ENCODE measurements at regions not wholly inside any gene's neighbourhood (a gene's known extent, or its start where the extent isn't known, plus 50 kb on each side); places are given as distances from the start of the nearest gene placed in this dataset.

DNA sequence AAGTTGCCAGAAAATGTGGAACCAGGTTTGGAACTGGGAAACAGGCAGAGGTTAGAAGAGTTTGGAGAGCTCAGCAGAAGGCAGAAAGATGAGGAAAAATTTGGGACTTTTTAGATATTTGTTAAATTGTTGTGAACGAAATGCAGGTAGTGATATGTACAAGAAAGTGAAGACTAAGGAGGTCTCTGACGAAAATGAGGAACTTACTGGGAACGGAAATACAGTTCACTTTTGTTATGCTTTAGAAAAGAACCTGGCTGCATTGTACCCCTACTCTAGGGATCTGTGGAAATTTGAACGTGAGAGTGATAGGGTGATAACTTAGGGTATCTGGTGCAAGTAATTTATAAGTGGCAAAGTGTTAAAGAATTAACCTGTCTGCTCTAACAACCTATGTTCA is 632.4 kb downstream of the SLITRK5 start:
- no peaks in the 10 kb centered on the region for H3K27me3 ChIP-seq
- WGBS, 2 donors: 52 to 74% methylated on average over 4 of the region's 4 CpGs
- FAIRE-seq (no peak), ATAC-seq (no peak), DNase-seq (no peak)
- no peaks in the 10 kb centered on the region for H3K4me1 ChIP-seq
- TF ChIP-seq CTCF (IDR thresholded peaks at IDR 0.05): no peak
- no peaks in the 10 kb centered on the region for H3K9me3 ChIP-seq
- H3K4me3 ChIP-seq: no peak overlapping the region
- no peak overlapping the region for H3K27ac ChIP-seq
- no peaks in the 10 kb centered on the region for H3K36me3 ChIP-seq
- intact Hi-C loops (cut with DNase I): no loop called here

- no peak for TF ChIP-seq CTCF (IDR thresholded peaks at IDR 0.05)
- DNase-seq (no peak), FAIRE-seq (no peak), ATAC-seq (no peak)
- no peak overlapping the region for H3K4me3 ChIP-seq
- no peaks in the 10 kb centered on the region for H3K9me3 ChIP-seq
- no peak overlapping the region for H3K27ac ChIP-seq
- H3K4me1 ChIP-seq: no peaks in the 10 kb centered on the region
- intact Hi-C loops (cut with DNase I): no loop called here
- no peaks in the 10 kb centered on the region for H3K36me3 ChIP-seq
- 46 to 55% methylated on average over 1 of the region's 1 CpG for WGBS, 2 donors
- no peaks in the 10 kb centered on the region for H3K27me3 ChIP-seq
These were observed 643.3 kb downstream of the SLITRK5 start for GRCh38 chr13:88314496-88314895.

- Histone ChIP-seq H3K9me3 (no peaks in the 10 kb centered on the region), H3K4me3 (no peak overlapping the region), H3K4me1 (no peaks in the 10 kb centered on the region), H3K27me3 (no peaks in the 10 kb centered on the region), H3K36me3 (no peaks in the 10 kb centered on the region), H3K27ac (no peak overlapping the region)
- no peak for TF ChIP-seq CTCF (IDR thresholded peaks at IDR 0.05)
- intact Hi-C loops (cut with DNase I): no loop called here
- no peak for ATAC-seq
- WGBS, 2 donors: 57 to 70% methylated on average over 3 of the region's 3 CpGs
- DNase-seq: no peak
- FAIRE-seq: no peak
These were observed 657.9 kb downstream of the SLITRK5 start for GRCh38 chr13:88329066-88329465.

DNA sequence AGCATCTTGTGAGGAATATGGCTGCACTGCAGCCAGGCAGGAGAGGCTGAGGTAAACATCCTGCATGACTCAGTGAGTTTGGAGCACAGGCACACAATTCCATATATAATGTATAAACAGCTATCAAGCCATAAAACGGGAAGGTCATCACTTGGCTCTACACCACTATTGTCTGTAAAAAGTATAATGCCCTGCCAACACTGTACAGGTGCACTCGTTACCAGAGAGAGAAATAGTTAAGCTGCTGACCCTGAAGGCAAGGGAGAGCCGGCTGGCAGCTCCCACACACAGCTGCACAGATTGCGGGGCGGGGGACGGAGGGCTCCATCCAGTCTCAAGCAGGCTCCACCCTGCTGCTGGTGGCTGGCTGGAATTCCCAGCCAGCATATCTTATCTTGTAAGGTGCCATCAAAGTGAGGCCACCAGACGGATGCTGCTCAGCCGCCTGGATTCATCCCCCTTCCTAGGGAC is 668.1 kb downstream of the SLITRK5 start:
- FAIRE-seq (no peak), DNase-seq (peak in 1 of 6 donors; percentile 21), ATAC-seq (no peak)
- intact Hi-C loops (cut with DNase I): no loop called here
- WGBS, 2 donors: 31 to 54% methylated on average over 8 of the region's 8 CpGs
- Histone ChIP-seq H3K36me3 (no peaks in the 10 kb centered on the region), H3K4me3 (no peak overlapping the region), H3K9me3 (no peaks in the 10 kb centered on the region), H3K4me1 (no peaks in the 10 kb centered on the region), H3K27me3 (no peaks in the 10 kb centered on the region), H3K27ac (no peak overlapping the region)
- TF ChIP-seq CTCF (IDR thresholded peaks at IDR 0.05): no peak

DNA sequence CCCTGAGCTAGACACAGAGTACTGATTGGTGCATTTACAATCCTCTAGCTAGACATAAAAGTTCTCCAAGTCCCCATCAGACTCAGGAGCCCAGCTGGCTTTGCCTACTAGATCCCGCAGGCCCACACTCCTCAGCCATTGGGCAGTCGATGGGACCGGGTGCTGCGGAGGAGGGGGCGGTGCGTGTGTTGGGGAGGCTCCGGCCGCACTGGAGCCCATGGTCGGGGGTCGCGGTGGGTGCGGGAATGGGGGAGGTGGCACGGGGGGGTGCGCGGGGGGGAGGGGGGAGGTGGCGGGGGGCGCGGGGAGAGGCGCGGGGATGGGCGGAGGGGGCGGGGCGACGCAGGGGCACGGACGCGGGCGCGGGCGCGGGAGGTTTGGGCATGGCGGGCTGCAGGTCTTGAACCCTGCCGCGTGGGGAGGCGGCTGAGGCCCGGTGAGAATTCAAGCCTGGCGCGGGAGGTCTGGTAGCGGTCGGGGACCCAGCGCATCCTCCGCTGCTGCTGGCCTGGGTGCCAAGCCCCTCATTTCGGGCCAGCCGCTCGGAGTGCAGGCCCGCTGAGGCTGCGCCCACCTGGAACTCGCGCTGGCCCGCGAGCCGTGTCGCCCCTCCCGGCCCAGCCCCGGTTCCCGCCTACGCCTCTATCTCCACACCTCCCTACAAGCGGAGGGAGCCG is 674.1 kb downstream of the SLITRK5 start:
- WGBS, 2 donors: 95 to 97% methylated on average over 44 to 55 of the region's 59 CpGs
- H3K27ac ChIP-seq: no peak overlapping the region
- TF ChIP-seq CTCF (IDR thresholded peaks at IDR 0.05): no peak
- peak in 2 of 6 donors; percentile 24 to 68 for DNase-seq
- no peaks in the 10 kb centered on the region for H3K4me1 ChIP-seq
- no peaks in the 10 kb centered on the region for H3K9me3 ChIP-seq
- H3K4me3 ChIP-seq: no peak overlapping the region
- no peak for ATAC-seq
- intact Hi-C loops (cut with DNase I): no loop called here
- FAIRE-seq: no peak
- no peaks in the 10 kb centered on the region for H3K36me3 ChIP-seq
- no peaks in the 10 kb centered on the region for H3K27me3 ChIP-seq
